NCI-H82 (cell line): ENCODE measurements at regions not wholly inside any gene's neighbourhood (a gene's known extent, or its start where the extent isn't known, plus 50 kb on each side); places are given as distances from the start of the nearest gene placed in this dataset.
"Not testable (repeated sequence)": the region's sequence is repeated elsewhere in the genome, so short reads cannot be mapped to it uniquely, and the experiment has no call there.

Experiments
- DNase-seq: peaks from one replicate; lab custom pipeline; 2025; lab: John Stamatoyannopoulos, UW

DNA sequence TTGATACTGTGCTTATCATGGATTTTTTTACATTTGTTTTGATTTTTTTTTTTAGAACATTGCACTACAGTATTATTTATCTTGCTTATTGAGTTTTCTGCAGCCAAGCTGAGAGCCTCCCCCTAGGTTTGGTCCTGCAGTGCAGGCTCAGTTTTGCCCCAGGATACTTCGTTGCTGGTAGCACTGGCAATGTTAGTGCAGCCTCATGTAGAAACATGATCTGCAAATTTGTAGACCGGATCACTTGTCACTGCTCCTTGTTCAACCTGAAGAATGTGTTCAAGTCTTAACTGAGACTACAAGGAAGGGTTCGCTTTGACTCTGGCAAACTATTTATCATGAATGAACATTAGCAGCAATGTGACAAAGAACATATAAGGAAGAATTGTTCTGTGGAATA is 377.2 kb upstream of the PDE3A start:
- DNase-seq: no peak

GRCh38 chr12:19992311-19992710 is 376.0 kb upstream of the PDE3A start:
- no peak for DNase-seq

- no peak for DNase-seq
Measured at GRCh38 chr12:19994968-19995367, 373.4 kb upstream of the PDE3A start.

- no peak for DNase-seq
Measured at GRCh38 chr12:19997656-19998400, 370.5 kb upstream of the PDE3A start.

DNA sequence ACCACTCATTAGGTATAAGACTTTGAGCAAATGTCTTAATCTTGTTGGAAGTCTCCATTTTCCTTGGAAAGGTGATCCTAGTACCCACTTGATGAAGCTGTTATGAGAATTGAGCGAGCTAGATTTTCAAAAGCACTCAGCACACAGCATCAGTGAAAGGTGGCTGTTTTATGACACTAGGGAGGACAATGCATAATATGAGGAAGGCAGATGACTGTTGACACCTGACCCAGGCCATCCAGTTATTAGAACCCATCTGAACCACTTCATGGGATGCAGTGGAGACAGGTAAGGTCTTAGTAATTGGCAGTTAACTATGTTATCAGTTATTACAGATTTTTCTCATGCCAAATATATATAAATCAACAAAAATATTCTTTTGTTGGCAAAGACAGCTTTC is 369.9 kb upstream of the PDE3A start:
- no peak for DNase-seq

DNA sequence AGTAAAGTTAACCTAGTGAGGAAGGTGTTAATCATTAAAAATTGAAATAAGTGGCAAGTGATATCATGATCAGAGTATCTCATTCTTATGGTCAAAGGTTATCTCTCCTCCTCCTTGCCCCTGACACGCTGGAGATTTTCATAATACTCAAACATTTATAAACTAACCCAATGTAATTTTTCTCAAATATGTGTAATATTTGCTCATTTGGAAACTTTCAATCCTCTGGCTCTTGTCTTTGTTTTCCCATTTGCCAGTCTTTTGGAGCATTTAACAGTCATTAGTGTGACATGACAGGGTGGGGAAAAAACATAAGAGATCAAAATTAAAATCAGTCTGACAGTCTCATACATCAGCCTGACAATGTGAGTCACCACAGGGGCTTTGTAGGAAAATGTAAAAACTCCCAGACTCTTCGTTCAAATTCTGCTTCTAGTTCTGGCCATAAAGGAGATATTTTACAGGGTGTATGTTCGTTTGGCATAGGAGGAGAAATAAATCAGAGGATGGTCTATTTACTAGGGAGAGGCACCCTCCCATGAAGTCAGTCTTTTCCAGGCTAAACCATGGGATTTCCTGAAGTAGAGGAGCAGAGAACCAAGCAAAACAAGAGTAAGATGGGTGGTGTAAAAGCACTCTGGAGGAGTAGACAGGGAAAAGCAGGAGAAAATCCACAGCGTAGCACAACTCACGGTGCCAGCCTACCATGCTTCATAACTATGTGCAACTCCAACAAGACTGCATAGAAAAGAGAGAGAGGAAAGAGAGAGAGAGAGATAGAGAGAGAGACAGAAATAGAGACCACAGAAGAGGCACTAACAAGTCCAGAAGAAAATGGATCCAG is 369.2 kb upstream of the PDE3A start:
- no peak for DNase-seq

DNA sequence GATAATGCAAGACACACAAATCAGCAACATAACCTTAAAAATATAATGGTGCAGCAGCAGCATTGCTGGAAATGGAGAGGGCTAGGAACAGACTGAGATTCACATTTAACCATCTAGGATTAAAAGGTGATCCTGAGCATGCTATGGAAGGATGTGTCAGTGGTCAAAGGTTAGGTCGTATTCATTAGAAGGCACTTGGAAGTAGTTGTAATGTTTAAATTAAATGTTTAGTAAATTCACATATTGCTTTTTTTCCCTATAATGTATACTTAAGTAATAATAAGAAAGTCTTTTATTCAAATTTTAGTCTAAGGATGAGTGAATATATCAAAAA is 368.6 kb upstream of the PDE3A start:
- no peak for DNase-seq

DNA sequence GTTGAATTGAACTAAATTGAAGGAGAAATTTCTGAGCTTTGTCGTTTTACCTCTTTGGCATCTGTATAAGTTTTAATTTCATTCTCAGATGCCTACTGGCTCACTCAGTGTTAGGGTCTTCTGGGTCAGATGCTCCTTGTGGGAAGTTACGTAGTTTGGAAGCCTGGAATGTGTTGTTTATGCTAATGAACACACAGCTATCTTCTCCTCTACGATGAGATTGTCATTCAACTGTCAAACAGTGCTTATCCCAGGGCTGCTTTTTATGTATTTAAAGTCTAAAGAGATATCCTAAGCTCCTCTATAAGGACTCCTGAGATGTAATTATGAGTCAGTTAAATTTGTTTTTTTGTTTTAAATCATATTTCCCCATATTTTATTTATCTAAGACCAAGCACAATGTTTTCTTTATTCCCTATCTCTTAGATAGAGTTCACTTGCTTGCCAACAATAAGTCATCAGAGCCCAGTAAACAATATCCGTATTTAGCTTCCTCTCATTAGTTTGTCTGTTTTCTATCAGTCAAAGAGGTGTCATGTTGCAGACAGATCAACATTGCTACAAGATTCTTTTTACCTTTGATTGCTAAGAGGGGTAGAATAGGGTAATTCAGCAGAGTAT is 368.0 kb upstream of the PDE3A start:
- DNase-seq: no peak

DNA sequence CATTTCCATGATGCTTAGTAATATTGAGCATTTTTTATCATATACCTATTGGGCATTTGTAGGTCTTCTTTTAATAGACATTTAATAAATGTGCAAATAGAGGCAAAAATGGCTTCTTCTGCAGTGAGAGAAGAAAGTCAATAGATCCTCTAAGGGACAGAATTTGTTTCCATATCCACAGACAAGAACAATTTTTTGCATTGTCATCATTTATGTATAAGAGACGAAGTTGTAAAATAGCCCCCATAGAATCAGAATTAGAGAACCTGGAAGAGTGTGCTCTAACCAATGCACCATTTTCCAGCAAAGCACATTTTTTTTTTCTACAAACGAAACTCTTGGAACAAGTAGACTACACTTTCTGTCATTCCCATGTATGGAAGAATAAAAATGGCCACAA is 365.1 kb upstream of the PDE3A start:
- DNase-seq: no peak

GRCh38 chr12:20004952-20005351 is 363.4 kb upstream of the PDE3A start:
- no peak for DNase-seq

DNA sequence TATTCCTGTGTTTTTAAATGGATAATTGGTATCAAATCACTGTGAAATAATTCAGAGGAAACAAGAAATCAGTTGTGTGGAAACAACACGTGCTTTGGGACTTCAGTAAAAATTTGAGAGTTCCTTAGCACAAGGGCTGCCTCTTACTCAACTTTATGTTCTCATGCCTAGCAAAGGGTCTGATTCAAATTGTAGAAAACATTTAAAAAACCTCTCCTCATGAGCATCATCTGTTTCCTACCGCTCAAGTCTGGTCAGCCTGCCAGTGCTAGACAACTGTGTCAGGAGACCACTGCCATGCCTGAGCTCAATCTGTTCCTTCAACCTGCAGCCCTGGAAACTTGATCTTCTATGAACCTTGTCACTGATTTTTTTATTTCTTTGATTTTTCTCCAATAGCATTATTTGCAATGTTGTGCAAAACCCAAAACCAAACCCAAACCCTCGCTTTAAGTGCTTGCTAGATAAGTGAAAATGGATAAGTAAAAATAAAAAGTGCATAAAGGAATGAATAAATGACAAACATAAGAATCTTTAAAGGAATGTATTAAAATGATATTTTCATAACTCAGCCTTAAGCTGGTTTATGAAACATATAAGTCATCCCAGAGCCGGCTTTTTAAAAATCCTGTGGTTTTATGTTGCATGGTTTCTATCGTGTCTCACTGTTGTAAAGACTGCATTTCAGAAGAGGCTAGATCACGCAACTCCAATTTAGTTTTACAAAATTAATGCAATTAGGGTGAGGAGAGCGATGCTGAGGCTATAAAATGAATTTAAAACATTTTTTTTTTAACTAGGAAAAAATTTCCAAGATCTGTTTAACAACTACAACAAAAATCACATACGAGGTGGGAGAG is 361.2 kb upstream of the PDE3A start:
- no peak for DNase-seq

- DNase-seq: not testable (repeated sequence)
Measured at GRCh38 chr12:20009965-20010364, 358.4 kb upstream of the PDE3A start.

DNA sequence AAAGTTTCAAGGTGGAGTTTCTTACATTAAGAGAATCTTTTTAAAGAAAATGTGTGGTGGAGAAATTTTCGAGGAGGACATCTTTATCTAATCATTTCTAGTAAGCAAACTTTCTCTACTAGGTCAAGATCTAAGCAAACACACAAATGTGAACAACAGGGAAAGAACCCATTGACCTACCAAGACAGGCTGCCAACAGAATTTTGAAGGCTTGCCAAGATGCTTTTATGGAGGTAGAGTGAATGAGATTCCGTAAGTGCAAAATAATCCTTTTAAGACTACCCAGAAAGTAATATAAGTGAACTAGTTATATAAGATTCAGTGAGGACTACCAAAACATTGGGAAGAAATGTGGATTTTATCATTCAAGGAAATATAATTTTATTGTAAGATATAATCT is 357.1 kb upstream of the PDE3A start:
- no peak for DNase-seq

- DNase-seq: no peak
Measured at GRCh38 chr12:20017802-20018201, 350.5 kb upstream of the PDE3A start.

DNA sequence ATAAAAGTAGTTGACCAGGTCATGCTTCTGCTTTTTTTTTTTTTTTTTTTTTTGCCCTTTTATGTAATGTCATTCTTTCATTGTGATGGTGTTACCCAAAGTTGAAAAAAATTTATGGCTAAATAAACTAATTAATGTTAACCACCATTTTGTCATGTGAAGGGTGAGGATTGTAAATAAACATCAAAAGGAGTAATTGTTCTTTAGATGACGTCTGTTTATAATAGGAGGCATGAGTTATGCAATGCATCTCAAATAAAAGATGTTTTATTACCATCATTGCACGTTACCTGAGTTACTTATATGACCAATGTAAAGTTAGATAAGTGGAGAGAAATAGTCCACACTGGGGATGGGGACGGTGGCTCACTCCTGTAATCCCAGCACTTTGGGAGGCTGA is 349.9 kb upstream of the PDE3A start:
- DNase-seq: no peak

GRCh38 chr12:20024194-20024593 is 344.1 kb upstream of the PDE3A start:
- no peak for DNase-seq

DNA sequence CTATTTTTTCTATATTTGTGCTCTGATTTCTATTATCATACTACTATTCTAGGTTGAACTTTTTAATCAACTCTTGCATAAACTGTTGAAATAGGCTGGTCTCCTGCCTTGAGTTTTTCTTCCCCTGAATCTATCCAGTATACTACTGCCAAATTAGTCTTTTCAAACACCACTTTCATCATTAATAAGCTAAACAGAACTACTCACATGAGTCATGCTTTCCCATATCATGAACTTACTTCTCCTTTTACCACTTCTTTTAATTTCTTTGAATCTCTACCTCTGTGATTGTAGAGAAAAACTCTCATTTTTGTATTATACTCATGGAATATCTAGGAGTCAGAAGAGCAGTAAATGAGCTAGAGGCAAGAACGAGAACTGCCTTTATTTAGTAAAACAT is 340.3 kb upstream of the PDE3A start:
- no peak for DNase-seq

DNA sequence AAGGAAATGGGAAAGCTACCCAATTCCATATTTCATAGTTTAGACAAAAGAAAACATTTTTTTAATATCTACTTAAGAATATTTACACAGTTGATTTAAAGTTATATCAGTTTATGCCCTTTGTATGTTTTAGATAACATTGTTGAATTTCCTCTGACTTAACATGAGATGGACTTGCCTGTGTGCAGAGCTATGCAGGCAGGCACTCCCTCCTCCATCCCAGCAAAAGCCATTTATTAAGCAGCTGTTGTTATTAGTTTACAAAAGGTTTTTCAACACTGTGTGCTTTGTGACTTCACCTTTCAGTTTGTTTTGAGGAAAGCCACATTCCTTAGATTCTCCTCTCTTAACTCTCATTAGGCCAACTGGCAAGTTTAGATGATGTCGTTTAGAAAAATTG is 337.5 kb upstream of the PDE3A start:
- DNase-seq: no peak

DNA sequence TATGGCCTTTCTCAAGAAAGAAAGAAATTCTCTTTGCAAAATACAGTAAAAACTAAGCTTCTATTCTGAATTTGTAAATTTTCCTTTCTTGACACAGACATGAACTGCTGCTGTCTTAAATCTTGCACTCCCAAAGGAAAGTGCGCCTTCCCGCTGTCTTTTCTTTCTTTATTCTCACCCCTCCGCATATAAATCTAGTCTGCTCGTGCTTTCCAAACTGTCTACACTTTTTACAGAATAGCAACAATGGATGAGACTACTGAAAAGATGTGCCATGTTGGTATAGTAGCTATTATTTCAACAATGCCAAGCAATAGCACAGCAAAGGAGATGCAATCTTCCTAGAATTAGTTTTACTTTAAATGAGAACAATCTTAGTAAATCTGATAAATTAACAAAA is 328.8 kb upstream of the PDE3A start:
- no peak for DNase-seq

DNA sequence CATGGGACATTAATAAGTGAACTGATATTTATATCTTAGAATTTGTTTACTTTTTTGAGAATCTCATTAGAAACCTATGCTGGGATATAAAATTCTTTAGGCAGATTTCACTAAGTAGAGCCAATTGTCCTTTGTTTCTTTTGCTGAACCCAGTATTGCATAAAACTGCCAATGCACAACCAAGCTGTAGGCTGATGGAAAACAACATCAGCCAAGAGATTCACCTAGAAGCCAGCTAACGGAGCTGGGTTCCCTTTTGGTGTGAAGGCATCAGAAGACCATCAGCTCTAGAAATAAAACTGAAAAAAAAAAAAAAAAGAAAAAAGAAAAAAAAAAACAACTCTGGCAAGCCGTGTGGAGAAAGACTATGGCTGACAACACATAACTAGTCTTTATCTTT is 328.2 kb upstream of the PDE3A start:
- no peak for DNase-seq

GRCh38 chr12:20040831-20041230 is 327.5 kb upstream of the PDE3A start:
- peak; percentile 6 for DNase-seq

- no peak for DNase-seq
Measured at GRCh38 chr12:20044351-20044750, 324.0 kb upstream of the PDE3A start.
